Inferior parietal cortex (tissue), 1 donor: ENCODE measurements at regions not wholly inside any gene's neighbourhood (a gene's known extent, or its start where the extent isn't known, plus 50 kb on each side); places are given as distances from the start of the nearest gene placed in this dataset.
A peak's percentile ranks its signal among the peaks of the same experiment; 100 is the strongest.

Experiments
- DNase-seq: peaks from one replicate; pipeline ENCODE4 v3.0.0-alpha.2; 2016; ENCODE audit errors: extremely low spot score

DNA sequence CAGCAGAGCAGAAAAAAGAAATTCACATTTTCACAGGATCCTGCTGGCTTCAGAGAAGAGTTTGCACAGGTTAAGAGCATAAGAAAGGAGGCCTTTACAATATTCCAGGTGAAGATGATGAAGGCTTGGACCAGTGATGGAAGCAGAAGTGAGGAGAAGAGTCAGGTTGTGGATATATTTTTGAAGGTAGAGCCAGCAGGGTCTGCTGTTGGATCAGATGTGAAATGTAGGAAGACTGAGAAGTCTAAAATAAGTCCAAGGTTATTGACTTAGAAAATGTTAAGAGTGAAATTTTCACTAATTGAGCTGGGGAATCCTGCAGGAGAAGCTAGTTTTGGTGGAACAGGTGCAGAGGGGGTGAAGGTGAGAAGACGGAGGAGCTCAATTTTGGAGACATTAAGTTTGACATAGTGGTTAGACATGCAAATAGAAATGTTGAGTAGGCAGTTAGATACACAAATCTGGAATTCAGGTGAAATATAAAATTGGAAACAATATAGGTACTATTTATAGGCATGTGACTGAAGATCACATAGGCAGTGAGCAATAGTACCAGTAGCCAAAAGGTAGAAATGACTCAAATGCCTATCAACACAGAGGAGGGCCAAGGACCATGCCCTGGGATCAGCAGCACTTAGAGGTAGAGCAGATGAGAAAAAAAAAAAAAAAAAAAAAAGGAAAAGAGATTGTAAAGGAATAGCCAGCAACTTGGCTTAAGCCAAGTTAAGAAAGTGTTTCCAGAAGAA lies 252.0 kb downstream of the AASDHPPT start:
- DNase-seq, result no peak

GRCh38 chr11:106331176-106331575 lies 253.7 kb downstream of the AASDHPPT start:
- no peak for DNase-seq

DNA sequence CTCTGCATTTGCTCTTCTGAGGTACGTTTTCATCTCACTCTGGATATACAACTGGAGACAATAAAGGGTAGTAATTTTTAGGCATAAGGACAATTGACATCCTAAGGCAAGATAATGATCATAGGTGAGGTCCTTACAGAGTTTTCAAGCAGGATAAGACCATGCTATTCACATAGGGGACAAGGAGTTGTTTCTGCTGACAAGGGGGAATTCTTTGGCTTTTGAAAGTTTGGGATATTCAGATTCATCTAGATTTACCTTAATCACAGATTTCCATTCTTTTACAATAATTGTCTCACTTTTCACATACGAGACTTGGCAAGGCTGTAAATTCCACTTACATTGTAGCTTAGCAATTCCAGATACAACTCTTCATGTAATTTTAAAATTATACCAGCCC lies 256.2 kb downstream of the AASDHPPT start:
- DNase-seq, result no peak

- peak; percentile 32 for DNase-seq
Measured at GRCh38 chr11:106344394-106344793, 266.9 kb downstream of the AASDHPPT start.

DNA sequence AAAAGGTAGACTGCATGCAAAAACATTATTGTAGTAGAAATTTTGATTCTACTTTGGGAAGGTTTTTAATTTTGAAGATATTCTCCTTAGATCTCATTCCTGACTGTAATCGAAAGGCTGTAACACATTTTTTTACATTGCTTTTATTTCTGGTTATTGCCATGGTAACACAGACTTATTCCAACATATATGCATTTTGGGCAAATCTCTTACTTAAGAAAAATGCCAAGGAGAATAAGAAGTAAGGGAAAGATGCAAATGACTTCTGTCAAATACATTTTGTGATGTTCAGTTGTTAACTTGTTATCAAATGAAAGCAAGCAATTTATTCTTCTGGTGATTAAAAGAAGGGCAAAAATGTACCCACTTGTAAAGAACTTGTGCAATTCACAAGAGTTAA lies 267.5 kb downstream of the AASDHPPT start:
- DNase-seq, result peak; percentile 32

- no peak for DNase-seq
Measured at GRCh38 chr11:106353031-106353430, 275.6 kb downstream of the AASDHPPT start.

- no peak for DNase-seq
Measured at GRCh38 chr11:106369224-106369623, 291.8 kb downstream of the AASDHPPT start.

- DNase-seq, result no peak
Measured at GRCh38 chr11:106378513-106379179, 301.2 kb downstream of the AASDHPPT start.

DNA sequence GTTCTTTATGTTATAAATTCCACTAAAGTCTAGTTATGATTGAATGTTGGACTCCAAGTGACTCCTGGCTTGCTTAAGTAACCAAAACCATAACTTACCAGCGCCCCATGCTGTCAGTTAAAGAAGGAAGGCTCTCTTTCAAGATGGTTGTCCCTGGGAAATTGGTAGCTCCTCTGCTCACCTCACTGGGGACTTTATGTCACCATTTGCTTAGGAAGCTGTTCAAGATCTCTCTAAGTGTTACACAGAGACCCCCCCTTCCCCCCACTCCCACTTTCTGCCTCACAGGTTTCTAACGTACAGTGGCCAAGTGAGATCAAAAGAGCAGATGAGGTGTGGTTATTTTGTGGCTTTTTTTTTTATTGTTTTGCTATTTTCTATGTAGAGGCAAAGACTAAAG lies 301.8 kb downstream of the AASDHPPT start:
- DNase-seq, result no peak

GRCh38 chr11:106379712-106380111 lies 302.2 kb downstream of the AASDHPPT start:
- no peak for DNase-seq

DNA sequence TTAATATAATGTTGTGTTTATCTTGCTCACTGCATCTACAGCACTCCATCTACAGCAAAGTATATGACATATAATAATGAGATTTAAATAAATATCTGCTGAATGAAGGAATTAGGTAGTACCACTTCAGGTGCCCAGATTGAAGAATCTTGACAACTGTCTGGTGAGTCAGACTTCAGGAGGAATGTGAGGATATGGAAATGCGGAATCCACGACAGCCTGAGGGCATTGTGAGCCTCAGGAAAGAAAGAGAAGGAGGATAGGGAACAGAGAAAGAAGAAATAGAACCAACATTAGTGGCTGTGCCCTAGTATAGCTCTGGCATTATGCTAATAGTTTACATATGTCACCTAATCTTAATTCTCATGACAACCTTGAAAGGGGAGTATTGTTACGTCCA lies 304.4 kb downstream of the AASDHPPT start:
- no peak for DNase-seq

DNA sequence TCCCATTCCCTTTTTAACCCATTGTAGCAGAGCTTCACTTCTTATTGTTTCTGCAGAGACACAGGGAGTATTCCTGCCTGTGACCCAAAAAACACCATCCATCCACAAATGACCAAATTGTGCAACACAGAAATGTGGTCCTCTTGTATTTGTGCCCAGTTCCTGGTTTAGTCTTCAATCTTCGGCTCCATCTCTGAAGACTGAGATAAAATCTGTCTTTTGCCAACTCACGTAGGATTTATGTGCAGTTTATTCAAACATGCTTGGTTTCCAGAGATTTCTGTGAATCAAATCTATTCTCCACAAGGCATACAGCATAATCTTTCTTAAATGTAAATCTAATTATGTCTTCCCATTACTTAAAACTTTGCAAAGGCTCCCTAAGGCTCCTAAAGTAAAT lies 307.0 kb downstream of the AASDHPPT start:
- DNase-seq, result no peak

DNA sequence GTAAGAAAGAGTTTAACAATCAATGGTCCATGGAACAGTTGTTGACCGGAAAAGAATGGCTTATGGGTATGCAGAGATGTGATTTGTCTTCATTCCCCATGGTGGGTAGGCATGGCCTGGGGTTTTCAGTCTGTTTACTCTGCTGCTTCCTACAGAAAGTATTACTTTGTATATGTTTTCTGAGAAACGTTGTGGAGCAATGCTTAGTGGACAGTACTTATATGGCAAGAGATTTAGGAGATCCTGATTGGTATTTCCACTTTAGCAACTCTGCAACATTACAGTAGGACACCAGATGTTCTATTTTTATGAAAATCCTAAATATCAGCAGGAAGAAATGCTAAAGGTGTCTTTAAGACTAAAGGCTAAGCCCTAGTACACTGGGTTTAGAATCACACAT lies 309.1 kb downstream of the AASDHPPT start:
- no peak for DNase-seq

GRCh38 chr11:106389101-106389500 lies 311.6 kb downstream of the AASDHPPT start:
- no peak for DNase-seq

- DNase-seq, result no peak
Measured at GRCh38 chr11:106390078-106390477, 312.6 kb downstream of the AASDHPPT start.

DNA sequence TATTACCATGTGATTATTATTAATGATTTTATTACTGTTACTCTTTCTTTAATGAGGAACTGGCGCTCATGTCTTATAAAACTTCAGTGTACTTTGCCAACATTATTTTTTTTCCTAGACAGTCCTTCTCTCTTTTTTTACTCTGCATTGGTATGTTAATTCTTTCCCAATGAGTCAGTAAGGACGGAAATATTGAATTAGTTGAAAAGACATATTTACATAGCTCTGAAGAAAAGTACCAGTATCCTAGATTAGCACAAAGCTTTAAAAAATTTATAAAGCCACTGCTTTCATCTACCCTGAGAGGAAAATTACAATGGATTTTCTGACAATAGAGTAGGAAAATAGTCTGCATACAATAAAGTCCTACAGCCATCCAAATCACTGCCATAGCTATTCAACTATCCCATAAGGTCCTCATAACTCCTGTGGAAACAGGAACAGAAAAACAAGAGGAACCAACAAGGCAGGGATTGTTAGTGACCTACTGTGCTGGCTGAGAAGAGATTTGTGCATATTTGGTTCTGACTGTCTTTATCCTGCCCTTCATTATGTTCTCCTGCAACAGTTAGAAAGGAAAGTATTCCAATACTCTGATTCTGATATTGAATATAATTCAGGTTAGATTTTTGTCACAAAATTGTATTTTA lies 314.4 kb downstream of the AASDHPPT start:
- no peak for DNase-seq

DNA sequence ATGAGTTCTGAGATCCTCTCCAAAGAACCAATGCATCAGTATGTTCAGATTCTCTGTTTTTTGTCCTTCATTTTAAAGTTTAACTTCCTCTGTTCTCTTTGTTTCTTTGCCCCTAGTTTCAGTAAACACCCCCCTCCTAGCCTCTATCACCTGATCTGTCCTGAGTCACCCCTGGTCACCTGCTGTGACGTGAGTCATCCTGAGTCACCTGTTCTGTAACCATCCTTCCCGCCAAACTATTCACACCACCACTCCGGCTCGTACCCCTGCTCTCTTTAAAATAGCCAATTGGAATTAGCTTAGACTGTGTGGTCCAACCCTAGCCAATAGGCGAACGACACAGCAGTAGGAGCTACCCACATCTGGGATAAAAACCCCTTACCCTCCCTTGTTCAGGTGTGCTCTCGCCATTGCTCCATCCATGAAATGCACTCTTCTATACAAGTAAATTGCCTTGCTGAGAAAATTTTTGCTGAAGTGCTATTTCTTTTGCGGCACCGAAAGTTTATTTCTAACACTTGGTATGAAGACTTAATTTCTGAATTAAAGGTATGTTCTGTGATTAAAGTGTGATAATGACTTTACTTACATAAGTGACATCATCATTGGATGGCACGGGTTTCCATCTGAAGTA lies 318.4 kb downstream of the AASDHPPT start:
- no peak for DNase-seq

- DNase-seq, result no peak
Measured at GRCh38 chr11:106397787-106398501, 320.5 kb downstream of the AASDHPPT start.

DNA sequence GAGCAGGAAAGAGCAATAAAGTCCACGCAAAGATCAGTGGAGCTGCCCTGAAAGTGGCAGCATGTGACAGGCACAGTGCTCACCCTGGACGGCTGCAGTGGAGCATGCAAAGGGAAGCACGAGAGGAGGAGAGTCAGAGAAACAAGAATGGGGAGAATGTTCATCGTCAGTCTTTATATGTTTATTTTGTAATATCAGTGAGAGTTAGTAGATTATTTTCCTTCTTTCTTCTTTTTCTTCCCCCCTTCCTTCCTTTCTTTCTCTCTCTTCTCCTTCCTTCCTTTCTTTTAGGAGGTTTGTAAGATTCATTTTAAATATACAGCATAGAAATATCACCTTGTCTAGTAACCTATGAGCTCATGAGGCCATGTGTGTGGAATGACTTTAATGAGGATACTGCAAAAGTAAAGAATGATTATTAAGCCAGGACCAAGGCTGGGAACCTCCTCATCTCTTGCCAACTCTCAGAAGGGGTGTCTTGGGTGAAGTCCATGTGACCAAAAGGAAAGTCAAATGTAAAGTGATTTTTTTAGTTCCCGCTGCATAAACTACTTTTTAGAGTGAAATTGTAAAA lies 321.1 kb downstream of the AASDHPPT start:
- DNase-seq, result no peak

GRCh38 chr11:106399076-106399511 lies 321.6 kb downstream of the AASDHPPT start:
- DNase-seq, result no peak

DNA sequence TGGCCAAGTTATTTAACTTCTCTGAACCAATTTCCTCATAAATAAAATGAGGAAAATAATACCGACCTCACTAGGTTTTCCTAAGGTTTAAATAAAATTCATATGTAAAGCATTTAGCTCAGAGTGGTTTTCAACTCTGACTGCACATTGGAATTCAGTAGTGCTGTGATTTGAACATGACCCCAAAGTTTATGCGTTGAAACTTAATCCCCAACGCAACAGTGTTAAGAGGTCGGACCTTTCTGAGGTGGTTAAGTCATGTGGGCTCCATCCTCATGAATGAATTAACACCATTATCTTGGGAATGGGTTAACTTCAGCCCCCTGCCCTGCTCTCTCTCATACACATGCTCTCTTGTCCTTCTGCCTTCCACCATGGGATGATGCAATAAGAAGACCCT lies 322.2 kb downstream of the AASDHPPT start:
- DNase-seq, result no peak
